Pulmonary artery endothelial cell (primary cell): ENCODE measurements at regions not wholly inside any gene's neighbourhood (a gene's known extent, or its start where the extent isn't known, plus 50 kb on each side); places are given as distances from the start of the nearest gene placed in this dataset.

Experiments used
- DNase-seq: peaks from one replicate; pipeline ENCODE4 v3.0.0-alpha.2; 2011; ENCODE audit warnings: low read depth, low spot score

DNA sequence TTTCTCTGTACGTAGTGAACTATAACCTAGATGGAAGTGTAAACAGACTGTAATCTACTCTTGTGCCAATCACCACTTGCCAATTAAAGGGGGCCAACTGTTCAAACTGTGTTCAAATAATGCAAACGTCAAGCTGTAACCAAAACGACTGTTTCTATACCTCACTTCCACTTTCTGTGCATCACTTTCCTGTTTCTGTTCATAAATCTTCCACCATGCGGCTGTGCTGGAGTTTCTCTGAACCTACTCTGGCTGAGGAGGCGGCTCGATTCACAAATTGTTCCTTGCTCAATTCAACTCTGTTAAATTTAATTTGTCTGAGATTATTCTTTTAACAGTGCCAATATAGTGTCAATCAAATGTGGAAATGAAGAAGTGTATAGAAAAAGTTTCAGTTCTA is 206.7 kb upstream of the TBC1D5 start:
- no peak for DNase-seq

DNA sequence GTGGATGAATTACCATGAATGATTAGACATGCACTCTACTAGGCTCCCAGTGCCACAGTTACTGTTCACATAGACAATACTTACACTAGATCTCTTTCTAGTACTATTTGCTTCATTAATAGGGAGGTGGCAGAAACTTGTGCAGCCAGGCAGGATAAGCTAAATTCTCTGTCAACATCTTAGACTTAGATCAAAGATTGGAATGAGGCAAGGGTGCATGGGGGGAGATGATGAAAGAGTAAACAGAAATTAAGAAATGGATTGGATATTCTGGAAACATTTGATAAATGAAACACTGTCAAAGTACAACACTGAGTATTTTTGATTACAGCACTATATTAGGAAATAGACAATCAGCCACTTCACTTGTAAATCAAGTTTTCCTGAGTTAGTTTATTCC is 205.4 kb upstream of the TBC1D5 start:
- DNase-seq, result no peak

DNA sequence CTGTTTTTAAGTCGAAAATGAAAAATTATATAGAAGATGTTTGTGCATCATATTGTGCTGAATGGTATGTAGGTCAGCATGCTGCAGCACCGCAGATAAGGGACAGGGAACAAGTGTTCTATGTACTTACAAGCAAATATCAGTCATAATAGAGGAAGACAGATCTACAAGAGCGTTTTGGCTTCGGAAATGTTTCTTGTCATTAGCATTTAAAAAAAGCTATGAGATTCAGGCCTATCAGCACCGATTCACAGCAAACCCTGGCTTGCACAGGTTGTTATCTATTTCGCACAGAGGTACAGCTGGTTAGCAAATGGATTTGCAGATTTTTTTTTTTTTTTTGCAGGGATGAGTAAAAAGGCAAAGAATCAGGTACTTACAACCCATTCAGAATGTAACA is 204.2 kb upstream of the TBC1D5 start:
- DNase-seq, result no peak

DNA sequence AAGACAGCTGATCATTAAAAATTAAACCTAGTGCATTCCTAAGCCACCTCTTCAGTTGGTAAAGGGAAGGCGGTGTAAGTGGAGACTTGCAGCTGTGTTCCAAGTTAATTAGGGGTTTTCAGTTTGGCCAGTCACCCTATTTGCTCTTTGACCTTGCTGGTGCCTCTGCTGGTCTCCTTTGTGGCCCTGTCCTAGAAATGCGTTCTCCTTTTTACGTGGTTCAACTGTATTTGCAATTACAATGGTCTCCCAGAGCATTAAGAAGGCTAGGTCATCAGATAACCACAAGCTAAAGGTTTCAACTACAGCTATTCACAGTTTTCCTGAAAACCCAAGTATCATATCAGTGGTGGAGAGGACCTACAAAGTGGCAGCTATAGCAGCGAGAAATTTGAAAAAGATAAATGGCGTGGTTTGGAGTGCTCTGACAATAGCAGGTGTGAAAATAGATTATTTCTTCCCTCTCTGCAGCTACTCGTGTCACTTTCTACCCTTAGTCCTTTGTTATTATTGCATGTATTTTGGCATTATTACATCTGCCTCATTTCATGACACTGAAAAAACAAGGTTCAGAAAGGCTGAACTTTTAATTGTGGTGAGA is 203.5 kb upstream of the TBC1D5 start:
- no peak for DNase-seq

DNA sequence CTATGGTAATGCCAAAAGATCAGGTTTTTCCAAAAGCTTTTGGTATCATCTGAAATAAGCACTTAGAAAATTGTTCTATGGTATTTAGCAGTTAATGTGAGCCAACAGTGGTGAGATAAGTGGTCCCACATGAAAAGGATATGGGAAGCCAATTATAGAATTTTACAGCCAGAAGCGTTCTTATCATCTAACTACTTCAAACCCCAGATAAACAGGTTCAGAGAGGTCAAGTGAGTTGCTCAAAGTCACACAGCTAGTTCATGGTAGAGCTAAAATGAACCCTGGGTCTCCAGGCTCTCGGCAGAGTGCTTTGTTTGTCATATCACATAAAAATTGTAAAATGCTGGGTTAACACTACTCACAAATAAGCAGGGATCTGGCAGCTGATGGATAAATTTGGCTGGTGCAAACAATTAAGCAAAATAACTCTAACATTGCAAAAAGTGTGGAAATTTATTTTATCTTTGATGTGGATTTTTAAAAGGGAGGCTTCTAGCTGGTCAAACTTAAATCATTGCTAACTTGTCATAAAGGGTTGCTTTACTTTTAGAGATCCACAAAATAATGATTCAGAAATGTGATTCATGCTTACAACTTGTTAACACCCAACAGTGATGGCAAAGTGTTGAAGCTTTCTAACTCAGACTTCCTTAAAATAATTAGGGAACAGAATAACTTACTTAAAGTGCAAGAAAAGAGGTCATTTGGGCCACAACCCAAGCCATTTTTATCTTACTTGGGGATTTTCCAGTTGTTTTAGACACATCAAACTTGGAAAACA is 202.8 kb upstream of the TBC1D5 start:
- DNase-seq, result no peak

DNA sequence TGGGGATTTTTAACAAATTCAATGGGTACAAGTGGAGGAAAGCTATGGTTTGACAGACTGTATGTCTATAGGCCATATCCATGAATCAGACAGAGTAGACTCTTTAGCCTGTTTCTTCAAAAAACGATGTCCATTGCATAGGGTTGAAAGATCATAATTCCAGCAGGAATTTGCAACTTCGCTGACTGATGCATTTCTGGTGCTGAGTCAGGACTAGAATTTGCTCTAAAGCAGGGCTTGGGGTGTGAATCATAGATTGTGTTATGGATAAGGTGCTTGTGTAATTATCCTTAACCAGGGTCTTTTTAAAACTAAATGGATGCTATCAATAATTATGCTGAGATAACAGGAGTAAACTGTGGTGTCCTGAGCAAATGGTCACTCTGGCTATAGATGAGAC is 200.4 kb upstream of the TBC1D5 start:
- no peak for DNase-seq

DNA sequence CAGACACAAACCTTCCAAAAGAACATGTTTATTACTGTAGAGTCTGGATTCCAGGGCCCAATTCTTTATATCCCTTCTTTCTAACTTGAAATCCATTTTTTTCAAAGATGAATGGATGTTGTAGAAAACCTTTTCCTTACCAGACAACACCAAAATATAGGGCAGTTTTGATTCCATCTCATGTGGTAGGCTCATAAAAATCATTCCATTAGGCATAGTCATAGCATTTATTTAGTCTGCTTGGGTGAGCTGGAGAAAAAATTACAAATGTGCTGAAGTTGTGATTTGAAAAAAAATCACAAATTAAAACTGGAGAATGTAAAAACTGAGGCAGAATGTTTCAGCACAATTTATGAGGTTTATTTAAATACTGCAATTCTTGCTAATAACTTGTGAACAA is 199.3 kb upstream of the TBC1D5 start:
- DNase-seq, result no peak

DNA sequence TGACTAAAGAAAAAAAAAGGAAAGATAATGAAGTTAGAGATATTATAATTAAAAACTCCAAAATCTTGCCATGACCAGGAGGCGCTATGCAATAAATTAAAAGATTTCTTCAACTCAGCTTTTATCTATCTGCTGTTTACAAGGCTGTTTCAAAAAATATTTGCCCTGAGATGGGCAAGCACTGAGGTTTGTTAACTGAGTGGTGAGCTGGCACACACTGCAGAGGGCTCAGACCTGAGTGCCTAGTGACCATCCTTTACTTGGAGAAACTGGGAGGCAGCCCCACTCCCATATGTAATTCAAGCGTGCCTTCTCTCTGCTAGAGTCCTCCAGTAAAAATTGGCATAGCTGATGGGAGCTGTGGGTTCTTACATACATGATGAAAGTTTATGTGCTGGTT is 198.7 kb upstream of the TBC1D5 start:
- no peak for DNase-seq

DNA sequence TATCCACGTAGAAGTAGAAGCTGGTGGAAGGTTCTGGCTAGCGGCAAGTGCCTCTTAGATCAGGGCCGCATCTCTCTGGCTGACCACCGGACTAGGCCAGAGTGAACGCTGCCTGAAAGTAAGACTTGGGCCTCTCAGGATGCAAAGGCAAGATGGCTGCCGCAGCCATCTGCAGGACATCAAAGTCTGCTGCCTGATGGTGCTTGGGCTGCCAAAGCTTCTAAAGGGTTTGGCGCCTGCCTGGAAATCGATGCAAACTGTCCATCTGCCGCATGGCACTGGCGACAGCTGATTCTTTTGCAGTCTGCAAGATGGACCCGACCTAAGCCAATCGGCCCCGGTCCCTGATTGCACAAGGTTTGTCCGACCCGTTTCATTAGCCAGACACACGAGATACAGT is 196.7 kb upstream of the TBC1D5 start:
- no peak for DNase-seq

DNA sequence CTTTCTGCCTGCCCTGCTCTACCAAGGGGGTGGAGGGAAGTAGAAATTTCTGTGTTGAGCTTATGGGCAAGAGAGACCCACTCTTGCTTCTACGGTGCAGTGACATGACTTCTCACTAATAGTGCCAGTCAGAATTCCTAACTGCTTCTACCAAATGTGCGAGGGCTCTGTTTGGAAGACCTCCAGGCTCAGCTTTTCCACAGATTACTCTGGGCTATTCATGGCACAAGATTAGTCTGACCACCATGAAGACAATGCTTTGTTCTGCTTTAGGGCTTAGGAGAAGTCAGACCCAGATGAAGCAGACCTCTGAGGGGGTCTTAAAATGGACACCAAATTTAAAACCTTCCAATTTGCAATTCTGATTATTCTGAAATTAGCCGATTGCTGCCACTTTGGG is 195.9 kb upstream of the TBC1D5 start:
- DNase-seq, result no peak

DNA sequence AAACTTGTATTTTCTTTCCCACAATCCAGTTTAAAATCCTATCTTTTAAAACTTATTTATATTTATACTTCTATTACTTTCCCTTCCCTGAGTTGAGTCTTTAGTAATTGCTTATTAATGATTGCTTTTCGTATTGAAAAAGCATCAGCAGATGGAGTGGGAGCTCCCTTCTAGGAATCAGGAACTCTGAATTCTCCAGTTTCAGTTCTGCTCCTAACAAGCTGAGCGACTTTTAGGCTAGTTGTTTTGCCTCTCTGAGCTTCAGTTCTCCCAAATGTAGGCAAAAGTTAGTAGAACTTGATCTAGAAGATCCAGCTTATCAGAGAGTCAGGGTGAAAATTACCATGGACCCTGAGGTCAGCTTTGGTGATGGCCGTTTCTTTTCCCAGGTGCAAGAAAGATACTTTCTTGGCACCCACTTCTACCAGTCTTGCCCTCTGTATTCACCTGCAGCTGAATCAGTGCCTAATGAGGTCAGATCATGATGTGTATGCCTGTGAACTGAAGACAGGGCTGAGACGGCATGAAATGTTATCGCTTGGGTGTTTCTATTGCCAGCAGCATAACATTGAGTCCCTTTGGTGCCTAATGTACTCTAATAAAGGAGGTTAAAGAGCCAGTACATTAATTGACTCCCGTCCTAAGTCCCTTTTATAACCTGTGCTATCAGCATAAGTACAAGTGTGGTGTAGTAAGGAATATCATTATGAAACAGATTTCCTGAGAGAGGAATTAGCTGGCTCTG is 194.5 kb upstream of the TBC1D5 start:
- DNase-seq, result no peak

DNA sequence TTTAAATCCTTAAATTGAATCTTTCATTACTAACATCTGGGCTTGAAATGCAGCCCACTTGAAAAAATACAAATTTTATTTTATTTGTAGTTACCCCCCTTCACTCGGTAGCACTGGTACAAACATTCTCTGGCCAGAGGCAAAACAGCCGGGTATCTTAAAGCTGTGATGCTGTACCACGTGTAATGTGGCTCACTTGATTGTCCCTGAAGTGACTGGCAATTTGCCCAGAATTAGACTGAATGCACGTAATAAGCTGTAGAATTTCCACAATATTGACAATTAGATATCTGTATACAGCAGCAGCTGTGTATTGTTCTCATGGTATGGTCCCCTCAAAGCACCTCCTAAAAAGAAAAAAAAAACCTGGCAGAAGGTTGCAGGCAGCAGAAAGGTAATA is 192.8 kb upstream of the TBC1D5 start:
- DNase-seq, result no peak

DNA sequence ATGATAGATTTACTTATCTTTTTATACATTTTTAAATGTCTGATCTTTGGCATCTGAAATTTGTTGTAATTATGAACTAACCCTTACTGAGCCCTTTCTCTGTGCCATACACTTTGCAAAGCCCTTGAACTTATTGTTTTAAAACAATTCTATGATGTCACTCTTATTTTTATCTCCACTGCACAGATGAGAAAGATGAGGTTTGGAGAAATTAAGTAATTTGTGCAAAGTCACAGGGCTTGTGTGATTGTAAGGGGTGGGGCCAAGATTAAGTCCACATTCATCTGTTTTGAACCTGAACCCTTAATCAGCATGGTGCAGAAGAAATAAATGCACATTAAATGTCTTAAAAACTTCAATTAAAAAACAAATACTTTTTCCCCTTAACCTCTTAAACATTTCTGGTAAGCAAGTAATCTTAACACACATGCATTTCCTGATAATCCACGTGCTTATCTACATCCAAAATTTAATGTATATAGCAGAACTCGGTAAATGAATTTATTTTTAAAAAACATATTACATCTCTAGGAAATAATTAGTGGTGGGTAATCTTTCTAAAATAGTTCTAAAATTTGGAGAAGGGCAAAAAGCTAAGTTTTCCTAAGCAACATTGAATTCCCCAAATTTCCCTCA is 189.8 kb upstream of the TBC1D5 start:
- DNase-seq, result no peak

DNA sequence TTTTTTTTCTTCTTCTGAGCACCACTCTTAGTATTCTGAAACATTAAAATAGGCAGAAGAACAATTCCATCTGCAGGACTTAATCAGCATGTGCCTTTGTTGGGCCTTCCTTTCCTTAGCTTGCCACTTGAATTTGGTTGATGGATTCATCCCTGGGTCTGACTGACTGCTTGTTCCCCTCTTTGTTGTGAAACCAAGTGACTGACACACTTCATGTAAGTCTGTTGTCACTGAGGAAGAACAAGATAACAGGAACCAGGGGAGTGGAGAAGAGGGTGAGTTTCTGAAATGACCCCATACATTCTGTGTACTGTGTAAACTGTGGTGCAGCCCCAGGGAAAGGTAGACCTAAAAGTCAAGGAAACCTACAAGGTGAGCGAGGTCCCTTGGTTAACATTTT is 188.7 kb upstream of the TBC1D5 start:
- no peak for DNase-seq

DNA sequence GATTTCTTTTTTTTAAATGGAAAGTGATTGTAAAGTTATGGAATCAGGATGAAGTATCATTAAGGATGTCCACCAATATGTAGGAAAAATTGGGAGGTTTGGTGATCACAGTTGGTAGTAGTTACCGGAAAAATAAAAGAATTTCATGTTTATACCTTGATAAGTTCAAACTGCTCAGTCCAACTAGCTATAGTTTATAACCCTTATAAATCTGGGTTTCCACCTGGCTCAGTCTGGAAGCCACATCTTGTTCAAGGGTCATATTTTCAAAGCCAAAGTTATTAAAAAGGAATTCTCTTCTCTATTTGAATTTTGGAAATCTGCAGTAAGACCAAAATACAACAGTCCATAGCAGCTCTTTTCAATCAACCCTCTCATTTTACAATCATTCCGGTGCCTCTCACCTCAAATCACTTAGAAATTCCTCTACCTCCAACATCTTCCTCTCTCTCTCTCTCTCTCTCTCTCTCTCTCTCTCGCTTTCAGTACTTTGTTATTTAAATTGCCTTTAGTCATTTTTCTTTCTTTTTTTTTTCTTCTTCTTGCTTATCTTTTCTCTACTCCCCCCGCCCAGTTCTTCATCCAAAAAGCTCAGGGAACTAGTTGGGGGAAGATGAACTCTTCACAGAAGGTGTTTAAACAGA is 186.2 kb upstream of the TBC1D5 start:
- no peak for DNase-seq

DNA sequence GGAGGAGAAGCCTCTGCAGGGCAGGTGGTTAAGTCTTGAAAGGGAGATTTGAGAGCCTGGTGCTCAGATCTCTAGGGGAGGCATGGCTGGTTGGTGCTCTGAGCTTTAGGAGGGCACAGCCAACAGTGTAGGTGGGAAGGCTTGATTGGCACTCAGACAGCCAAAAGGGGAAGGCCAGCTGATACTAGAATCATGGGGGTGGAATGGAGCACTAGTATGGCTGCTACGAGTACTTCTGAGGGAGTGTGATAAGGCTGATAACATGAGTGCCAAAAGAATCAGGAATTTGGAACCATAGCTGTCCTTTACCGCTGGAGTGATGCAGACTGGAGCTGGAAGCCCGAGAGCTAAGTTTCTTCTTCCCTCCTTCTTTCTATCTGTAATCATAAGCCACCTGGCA is 184.6 kb upstream of the TBC1D5 start:
- DNase-seq, result no peak

DNA sequence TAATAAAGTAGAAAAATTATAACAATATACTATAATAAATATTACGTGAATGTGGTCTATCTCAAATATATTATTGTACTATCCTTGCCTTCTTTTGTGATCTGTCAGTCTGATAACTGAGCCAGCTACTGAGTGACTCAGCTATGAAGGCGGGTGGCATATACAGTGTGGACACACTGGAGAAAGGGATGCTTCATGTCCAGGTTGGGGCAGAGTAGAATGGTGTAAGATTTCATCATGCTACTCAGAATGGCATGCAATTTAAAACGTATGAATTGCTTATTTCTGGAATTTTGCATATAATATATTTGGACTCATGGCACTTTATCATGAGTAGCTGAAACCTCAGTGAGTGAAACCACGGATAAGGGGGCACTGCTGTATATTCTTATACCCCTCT is 172.9 kb upstream of the TBC1D5 start:
- no peak for DNase-seq

DNA sequence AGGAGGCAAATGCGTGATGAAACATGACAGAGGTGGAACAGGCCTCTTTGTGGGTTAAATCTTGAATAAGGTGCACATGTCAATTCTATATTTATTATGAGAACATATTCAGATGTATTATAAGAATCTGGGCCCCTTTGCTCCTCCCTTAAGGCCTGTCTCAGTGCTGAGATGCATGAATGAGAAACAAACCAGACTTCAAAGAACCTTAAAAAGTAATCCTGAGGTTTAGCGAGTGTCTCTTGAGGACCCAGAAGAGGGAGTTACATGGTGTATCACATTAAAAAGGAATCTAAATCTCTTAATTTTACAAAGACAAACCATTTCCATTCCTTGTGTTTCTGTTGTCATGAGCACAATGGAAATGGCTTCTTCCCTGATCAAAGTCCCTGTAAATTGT is 170.9 kb upstream of the TBC1D5 start:
- DNase-seq, result no peak

DNA sequence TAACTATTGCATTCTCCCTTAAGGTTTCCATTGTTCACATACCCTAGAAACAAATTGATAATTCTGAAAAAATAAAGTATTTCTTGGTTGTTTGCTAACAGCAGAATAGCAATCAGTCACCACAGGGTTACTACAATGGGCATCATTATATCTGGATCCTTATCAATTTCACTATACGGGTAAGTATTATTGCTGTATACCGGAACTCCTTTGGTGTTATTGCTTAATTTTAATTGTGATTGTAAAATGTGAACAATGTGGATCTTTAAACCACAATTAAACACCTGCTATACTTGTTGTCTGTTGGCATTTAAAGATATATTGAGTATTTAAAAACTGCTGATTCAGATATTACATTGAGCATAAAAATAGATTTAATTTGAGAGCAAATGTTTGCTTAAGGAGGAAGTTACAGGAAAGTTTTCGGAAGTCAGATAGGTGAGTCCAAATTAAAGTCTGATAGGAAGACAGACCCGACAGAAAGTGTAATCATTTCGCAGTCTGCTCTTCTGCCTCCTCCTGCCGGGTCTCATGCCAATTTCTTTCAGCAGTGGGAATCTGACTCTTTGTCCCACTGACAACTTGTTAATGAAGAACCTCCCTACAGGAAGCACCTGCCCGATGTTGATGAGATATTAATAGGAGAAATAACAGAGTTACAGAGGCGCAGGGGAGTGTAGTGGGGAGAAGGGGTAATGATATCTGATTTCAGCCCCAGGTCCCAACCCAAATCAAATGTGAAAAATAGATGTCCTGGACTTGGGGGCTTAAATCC is 169.7 kb upstream of the TBC1D5 start:
- no peak for DNase-seq

DNA sequence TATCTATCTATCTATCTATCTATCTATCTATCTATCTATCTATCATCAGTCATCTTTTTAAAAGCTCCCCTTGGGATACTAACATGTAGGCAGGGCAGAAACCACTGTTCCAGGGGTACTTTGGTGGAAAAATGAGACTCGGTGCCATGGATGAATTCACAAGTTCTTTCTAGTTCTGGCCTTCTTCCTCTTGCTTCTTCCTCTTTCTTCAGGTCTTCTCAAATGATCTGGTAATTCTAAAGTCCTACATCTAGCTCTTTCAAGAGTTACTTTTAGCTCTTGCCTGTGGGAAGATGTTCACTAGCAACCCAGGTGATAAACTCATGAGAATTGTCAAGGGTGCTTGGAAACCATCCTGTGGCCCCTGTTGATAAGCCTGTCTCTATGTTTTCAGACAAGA is 168.5 kb upstream of the TBC1D5 start:
- no peak for DNase-seq

DNA sequence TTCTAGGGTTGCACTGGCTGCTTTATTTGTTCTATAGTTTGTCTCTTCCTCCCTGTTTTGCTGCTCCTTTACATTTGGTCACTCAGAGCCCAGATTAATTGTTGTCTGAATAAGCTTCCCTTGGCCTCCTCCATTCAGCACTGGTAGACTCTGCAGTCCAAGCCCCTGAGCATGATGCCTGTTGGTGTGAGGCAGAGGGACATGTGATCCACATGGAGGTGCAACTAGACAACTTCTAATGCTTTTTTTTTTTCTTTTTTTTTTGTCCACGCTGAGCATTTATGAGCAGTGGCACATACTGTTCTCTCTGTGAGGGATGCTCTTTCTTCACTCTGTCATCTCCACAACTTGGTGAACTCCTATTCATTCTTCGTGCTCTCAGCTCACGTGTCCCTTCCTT is 167.3 kb upstream of the TBC1D5 start:
- DNase-seq, result no peak
